GM23338 (cell line): ENCODE measurements at regions not wholly inside any gene's neighbourhood (a gene's known extent, or its start where the extent isn't known, plus 50 kb on each side); places are given as distances from the start of the nearest gene placed in this dataset.

Experiments used
- EZH2phosphoT487 ChIP-seq: fragments of 200-600 bp; sonication (generic); IDR thresholded peaks from one replicate; pipeline ENCODE4 v1.8.1; 2018; ENCODE audit warnings: antibody characterized with exemption; ENCODE audit not compliant: unreplicated experiment
- NANOG ChIP-seq: IDR thresholded peaks from 2 replicates; pipeline ENCODE4 v1.6.1; 2016; ENCODE audit warnings: antibody characterized with exemption, borderline replicate concordance
- STAT1 ChIP-seq: IDR thresholded peaks from one replicate; pipeline ENCODE4 v1.6.1; 2016; ENCODE audit warnings: antibody characterized with exemption; ENCODE audit not compliant: unreplicated experiment
- ZNF114 ChIP-seq: fragments of 250-450 bp; sonication (Bioruptor Pico); IDR thresholded peaks from 2 replicates; pipeline ENCODE4 v1.5.0; 2020; ENCODE audit warnings: mild to moderate bottlenecking, moderate library complexity
- TF ChIP-seq, protein P1 (sequence below): fragments of 250-450 bp; sonication (Bioruptor Pico); IDR thresholded peaks from 2 replicates; pipeline ENCODE4 v1.5.0; 2020; ENCODE audit warnings: mild to moderate bottlenecking, moderate library complexity
- TF ChIP-seq, protein P2 (sequence below): IDR thresholded peaks from 2 replicates; pipeline ENCODE4 v1.6.1; 2016; ENCODE audit warnings: antibody characterized with exemption
- TF ChIP-seq, protein P3 (sequence below): IDR thresholded peaks from one replicate; pipeline ENCODE4 v1.6.1; 2018; ENCODE audit warnings: antibody characterized with exemption; ENCODE audit not compliant: unreplicated experiment

GRCh38 chr5:166354332-166354731 is 1937.1 kb upstream of the WWC1 start (continued):
- TF ChIP-seq, protein P1, sequence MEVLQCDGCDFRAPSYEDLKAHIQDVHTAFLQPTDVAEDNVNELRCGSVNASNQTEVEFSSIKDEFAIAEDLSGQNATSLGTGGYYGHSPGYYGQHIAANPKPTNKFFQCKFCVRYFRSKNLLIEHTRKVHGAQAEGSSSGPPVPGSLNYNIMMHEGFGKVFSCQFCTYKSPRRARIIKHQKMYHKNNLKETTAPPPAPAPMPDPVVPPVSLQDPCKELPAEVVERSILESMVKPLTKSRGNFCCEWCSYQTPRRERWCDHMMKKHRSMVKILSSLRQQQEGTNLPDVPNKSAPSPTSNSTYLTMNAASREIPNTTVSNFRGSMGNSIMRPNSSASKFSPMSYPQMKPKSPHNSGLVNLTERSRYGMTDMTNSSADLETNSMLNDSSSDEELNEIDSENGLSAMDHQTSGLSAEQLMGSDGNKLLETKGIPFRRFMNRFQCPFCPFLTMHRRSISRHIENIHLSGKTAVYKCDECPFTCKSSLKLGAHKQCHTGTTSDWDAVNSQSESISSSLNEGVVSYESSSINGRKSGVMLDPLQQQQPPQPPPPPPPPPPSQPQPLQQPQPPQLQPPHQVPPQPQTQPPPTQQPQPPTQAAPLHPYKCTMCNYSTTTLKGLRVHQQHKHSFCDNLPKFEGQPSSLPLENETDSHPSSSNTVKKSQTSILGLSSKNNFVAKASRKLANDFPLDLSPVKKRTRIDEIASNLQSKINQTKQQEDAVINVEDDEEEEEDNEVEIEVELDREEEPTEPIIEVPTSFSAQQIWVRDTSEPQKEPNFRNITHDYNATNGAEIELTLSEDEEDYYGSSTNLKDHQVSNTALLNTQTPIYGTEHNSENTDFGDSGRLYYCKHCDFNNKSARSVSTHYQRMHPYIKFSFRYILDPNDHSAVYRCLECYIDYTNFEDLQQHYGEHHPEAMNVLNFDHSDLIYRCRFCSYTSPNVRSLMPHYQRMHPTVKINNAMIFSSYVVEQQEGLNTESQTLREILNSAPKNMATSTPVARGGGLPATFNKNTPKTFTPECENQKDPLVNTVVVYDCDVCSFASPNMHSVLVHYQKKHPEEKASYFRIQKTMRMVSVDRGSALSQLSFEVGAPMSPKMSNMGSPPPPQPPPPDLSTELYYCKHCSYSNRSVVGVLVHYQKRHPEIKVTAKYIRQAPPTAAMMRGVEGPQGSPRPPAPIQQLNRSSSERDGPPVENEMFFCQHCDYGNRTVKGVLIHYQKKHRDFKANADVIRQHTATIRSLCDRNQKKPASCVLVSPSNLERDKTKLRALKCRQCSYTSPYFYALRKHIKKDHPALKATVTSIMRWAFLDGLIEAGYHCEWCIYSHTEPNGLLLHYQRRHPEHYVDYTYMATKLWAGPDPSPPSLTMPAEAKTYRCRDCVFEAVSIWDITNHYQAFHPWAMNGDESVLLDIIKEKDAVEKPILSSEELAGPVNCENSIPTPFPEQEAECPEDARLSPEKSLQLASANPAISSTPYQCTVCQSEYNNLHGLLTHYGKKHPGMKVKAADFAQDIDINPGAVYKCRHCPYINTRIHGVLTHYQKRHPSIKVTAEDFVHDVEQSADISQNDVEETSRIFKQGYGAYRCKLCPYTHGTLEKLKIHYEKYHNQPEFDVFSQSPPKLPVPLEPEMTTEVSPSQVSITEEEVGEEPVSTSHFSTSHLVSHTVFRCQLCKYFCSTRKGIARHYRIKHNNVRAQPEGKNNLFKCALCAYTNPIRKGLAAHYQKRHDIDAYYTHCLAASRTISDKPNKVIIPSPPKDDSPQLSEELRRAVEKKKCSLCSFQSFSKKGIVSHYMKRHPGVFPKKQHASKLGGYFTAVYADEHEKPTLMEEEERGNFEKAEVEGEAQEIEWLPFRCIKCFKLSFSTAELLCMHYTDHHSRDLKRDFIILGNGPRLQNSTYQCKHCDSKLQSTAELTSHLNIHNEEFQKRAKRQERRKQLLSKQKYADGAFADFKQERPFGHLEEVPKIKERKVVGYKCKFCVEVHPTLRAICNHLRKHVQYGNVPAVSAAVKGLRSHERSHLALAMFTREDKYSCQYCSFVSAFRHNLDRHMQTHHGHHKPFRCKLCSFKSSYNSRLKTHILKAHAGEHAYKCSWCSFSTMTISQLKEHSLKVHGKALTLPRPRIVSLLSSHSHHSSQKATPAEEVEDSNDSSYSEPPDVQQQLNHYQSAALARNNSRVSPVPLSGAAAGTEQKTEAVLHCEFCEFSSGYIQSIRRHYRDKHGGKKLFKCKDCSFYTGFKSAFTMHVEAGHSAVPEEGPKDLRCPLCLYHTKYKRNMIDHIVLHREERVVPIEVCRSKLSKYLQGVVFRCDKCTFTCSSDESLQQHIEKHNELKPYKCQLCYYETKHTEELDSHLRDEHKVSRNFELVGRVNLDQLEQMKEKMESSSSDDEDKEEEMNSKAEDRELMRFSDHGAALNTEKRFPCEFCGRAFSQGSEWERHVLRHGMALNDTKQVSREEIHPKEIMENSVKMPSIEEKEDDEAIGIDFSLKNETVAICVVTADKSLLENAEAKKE (CRISPR knock-in tag), result no peak
- TF ChIP-seq EZH2phosphoT487 (no peak), ZNF114 (CRISPR knock-in tag) (no peak), NANOG (no peak), STAT1 (no peak)
- TF ChIP-seq, protein P2, sequence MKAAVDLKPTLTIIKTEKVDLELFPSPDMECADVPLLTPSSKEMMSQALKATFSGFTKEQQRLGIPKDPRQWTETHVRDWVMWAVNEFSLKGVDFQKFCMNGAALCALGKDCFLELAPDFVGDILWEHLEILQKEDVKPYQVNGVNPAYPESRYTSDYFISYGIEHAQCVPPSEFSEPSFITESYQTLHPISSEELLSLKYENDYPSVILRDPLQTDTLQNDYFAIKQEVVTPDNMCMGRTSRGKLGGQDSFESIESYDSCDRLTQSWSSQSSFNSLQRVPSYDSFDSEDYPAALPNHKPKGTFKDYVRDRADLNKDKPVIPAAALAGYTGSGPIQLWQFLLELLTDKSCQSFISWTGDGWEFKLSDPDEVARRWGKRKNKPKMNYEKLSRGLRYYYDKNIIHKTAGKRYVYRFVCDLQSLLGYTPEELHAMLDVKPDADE, result no peak
- TF ChIP-seq, protein P3, sequence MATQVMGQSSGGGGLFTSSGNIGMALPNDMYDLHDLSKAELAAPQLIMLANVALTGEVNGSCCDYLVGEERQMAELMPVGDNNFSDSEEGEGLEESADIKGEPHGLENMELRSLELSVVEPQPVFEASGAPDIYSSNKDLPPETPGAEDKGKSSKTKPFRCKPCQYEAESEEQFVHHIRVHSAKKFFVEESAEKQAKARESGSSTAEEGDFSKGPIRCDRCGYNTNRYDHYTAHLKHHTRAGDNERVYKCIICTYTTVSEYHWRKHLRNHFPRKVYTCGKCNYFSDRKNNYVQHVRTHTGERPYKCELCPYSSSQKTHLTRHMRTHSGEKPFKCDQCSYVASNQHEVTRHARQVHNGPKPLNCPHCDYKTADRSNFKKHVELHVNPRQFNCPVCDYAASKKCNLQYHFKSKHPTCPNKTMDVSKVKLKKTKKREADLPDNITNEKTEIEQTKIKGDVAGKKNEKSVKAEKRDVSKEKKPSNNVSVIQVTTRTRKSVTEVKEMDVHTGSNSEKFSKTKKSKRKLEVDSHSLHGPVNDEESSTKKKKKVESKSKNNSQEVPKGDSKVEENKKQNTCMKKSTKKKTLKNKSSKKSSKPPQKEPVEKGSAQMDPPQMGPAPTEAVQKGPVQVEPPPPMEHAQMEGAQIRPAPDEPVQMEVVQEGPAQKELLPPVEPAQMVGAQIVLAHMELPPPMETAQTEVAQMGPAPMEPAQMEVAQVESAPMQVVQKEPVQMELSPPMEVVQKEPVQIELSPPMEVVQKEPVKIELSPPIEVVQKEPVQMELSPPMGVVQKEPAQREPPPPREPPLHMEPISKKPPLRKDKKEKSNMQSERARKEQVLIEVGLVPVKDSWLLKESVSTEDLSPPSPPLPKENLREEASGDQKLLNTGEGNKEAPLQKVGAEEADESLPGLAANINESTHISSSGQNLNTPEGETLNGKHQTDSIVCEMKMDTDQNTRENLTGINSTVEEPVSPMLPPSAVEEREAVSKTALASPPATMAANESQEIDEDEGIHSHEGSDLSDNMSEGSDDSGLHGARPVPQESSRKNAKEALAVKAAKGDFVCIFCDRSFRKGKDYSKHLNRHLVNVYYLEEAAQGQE, result no peak
